Osteoblast (primary cell): ENCODE measurements at regions not wholly inside any gene's neighbourhood (a gene's known extent, or its start where the extent isn't known, plus 50 kb on each side); places are given as distances from the start of the nearest gene placed in this dataset.

Source experiments
- DNase-seq: peaks from one replicate; pipeline ENCODE4 v3.0.0; 2011; ENCODE audit warnings: low spot score, mixed read lengths; ENCODE audit not compliant: insufficient read length; ENCODE audit errors: missing footprints
- H2AFZ ChIP-seq: 2 replicates; pipeline ENCODE4 v1.6.0; 2011; ENCODE audit warnings: mild to moderate bottlenecking, low read length
- H3K27ac ChIP-seq: 2 replicates; pipeline ENCODE4 v1.5.1; 2011; ENCODE audit warnings: mild to moderate bottlenecking, low read depth, low read length, moderate library complexity
- H3K27me3 ChIP-seq: 2 replicates; pipeline ENCODE4 v1.6.0; 2012; ENCODE audit warnings: mild to moderate bottlenecking, control low read depth, inconsistent platforms, low read length, moderate library complexity; ENCODE audit not compliant: insufficient read depth
- H3K36me3 ChIP-seq: 2 replicates; pipeline ENCODE4 v1.5.1; 2011; ENCODE audit warnings: mild to moderate bottlenecking, low read length, control low read depth, moderate library complexity; ENCODE audit not compliant: insufficient read depth
- H3K4me1 ChIP-seq: 2 replicates; pipeline ENCODE4 v1.5.1; 2011; ENCODE audit warnings: mild to moderate bottlenecking, low read length, control low read depth, moderate library complexity; ENCODE audit not compliant: insufficient read depth
- H3K4me2 ChIP-seq: 2 replicates; pipeline ENCODE4 v1.6.0; 2011; ENCODE audit warnings: mild to moderate bottlenecking, low read length; ENCODE audit not compliant: insufficient read depth
- H3K4me3 ChIP-seq: fragments of 200-600 bp; sonication (generic); 3 replicates; pipeline ENCODE4 v1.5.1; 2012; ENCODE audit warnings: mild to moderate bottlenecking, low read length, inconsistent platforms; ENCODE audit not compliant: insufficient read depth
- H3K79me2 ChIP-seq: 2 replicates; pipeline ENCODE4 v1.6.0; 2012; ENCODE audit warnings: mild to moderate bottlenecking, low read length, control low read depth, inconsistent platforms; ENCODE audit not compliant: insufficient read depth
- H3K9me3 ChIP-seq: 2 replicates; pipeline ENCODE4 v1.5.1; 2011; ENCODE audit warnings: low read depth, low read length, control low read depth
- H4K20me1 ChIP-seq: 2 replicates; pipeline ENCODE4 v1.6.0; 2012; ENCODE audit warnings: mild to moderate bottlenecking, low read length, control low read depth; ENCODE audit not compliant: insufficient read depth
- TF ChIP-seq, protein P1 (sequence below): IDR thresholded peaks from 2 replicates; pipeline ENCODE4 v1.5.1; 2011; ENCODE audit warnings: mild to moderate bottlenecking, low read depth, low read length, moderate library complexity; ENCODE audit errors: extremely low read depth

DNA sequence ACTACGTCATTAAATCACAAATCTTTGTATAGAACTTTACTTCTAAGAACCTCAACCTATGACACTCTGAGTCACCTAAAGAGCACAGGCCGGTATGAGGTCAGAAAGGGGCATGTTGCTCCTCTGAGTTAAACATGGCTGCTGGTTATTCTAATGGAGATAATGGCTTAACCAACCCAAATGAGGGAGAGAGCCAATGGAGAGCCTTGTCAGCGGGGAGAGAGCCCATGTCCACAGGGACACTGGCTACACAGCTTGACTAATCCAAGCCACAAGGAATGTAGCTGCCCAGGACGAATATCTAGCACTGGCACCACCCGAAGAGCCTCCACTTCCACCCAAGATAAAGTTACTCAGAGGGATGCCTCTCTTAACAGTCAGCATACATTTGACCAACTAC lies 77.0 kb upstream of the STAC start:
- TF ChIP-seq, protein P1, sequence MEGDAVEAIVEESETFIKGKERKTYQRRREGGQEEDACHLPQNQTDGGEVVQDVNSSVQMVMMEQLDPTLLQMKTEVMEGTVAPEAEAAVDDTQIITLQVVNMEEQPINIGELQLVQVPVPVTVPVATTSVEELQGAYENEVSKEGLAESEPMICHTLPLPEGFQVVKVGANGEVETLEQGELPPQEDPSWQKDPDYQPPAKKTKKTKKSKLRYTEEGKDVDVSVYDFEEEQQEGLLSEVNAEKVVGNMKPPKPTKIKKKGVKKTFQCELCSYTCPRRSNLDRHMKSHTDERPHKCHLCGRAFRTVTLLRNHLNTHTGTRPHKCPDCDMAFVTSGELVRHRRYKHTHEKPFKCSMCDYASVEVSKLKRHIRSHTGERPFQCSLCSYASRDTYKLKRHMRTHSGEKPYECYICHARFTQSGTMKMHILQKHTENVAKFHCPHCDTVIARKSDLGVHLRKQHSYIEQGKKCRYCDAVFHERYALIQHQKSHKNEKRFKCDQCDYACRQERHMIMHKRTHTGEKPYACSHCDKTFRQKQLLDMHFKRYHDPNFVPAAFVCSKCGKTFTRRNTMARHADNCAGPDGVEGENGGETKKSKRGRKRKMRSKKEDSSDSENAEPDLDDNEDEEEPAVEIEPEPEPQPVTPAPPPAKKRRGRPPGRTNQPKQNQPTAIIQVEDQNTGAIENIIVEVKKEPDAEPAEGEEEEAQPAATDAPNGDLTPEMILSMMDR: no peak

GRCh38 chr3:36305929-36306520 lies 74.3 kb upstream of the STAC start:
- H4K20me1 ChIP-seq: no peaks in the 10 kb centered on the region
- H3K27ac ChIP-seq: no peak overlapping the region
- H3K79me2 ChIP-seq: no peaks in the 10 kb centered on the region
- H3K36me3 ChIP-seq: no peaks in the 10 kb centered on the region
- H3K4me2 ChIP-seq: no peak overlapping the region
- no peak overlapping the region for H2AFZ ChIP-seq
- no peak for DNase-seq
- no peaks in the 10 kb centered on the region for H3K9me3 ChIP-seq
- no peak overlapping the region for H3K4me3 ChIP-seq
- no peaks in the 10 kb centered on the region for H3K4me1 ChIP-seq
- H3K27me3 ChIP-seq: no peaks in the 10 kb centered on the region
- TF ChIP-seq, protein P1: no peak

More for the DNA sequence above, 77.0 kb upstream of the STAC start:
- H3K4me3 ChIP-seq: no peak overlapping the region
- peak overlapping the region; percentile 34 for H2AFZ ChIP-seq
- no peaks in the 10 kb centered on the region for H3K4me1 ChIP-seq
- H4K20me1 ChIP-seq: no peaks in the 10 kb centered on the region
- H3K27ac ChIP-seq: no peak overlapping the region
- no peaks in the 10 kb centered on the region for H3K9me3 ChIP-seq
- no peaks in the 10 kb centered on the region for H3K79me2 ChIP-seq
- no peak overlapping the region for H3K4me2 ChIP-seq
- no peaks in the 10 kb centered on the region for H3K27me3 ChIP-seq
- no peak for DNase-seq
- no peaks in the 10 kb centered on the region for H3K36me3 ChIP-seq

GRCh38 chr3:36309092-36309491 lies 71.2 kb upstream of the STAC start:
- TF ChIP-seq, protein P1: no peak
- no peaks in the 10 kb centered on the region for H3K79me2 ChIP-seq
- H4K20me1 ChIP-seq: no peaks in the 10 kb centered on the region
- no peaks in the 10 kb centered on the region for H3K4me1 ChIP-seq
- H3K4me2 ChIP-seq: no peak overlapping the region
- H3K4me3 ChIP-seq: no peak overlapping the region
- H3K27me3 ChIP-seq: no peaks in the 10 kb centered on the region
- no peak overlapping the region for H2AFZ ChIP-seq
- H3K27ac ChIP-seq: no peak overlapping the region
- no peaks in the 10 kb centered on the region for H3K36me3 ChIP-seq
- no peaks in the 10 kb centered on the region for H3K9me3 ChIP-seq
- no peak for DNase-seq

DNA sequence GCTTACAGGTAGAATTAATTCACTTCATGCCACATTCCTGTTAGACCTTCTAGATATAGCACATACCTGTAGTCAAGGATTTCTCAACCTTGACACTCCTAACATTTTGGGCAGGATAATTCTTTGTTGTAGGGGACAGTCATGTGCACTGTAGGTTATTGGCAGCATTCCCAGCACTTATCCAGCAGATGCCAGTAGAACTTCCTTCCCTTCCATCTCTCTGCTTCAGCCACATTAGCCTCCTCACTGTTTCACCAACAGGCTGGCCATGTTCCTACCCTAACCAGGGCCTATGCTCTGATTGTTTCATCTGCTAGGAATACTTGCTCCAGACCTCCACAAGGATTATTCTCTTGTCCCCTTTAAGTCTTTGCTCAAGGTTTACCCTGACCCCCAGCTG lies 68.0 kb upstream of the STAC start:
- no peak for DNase-seq
- no peaks in the 10 kb centered on the region for H3K27me3 ChIP-seq
- no peaks in the 10 kb centered on the region for H3K36me3 ChIP-seq
- no peaks in the 10 kb centered on the region for H3K4me1 ChIP-seq
- no peaks in the 10 kb centered on the region for H3K79me2 ChIP-seq
- no peak overlapping the region for H2AFZ ChIP-seq
- no peak overlapping the region for H3K27ac ChIP-seq
- no peak overlapping the region for H3K4me2 ChIP-seq
- H3K9me3 ChIP-seq: no peaks in the 10 kb centered on the region
- H3K4me3 ChIP-seq: no peak overlapping the region
- no peaks in the 10 kb centered on the region for H4K20me1 ChIP-seq
- TF ChIP-seq, protein P1: no peak
